HG02840 (cell line): ENCODE measurements at regions not wholly inside any gene's neighbourhood (a gene's known extent, or its start where the extent isn't known, plus 50 kb on each side); places are given as distances from the start of the nearest gene placed in this dataset.

Source experiments
- ATAC-seq: cut with Tn5 transposase; IDR thresholded peaks from one replicate; pipeline ENCODE4 v1.9.1; 2021; ENCODE audit warnings: mild to moderate bottlenecking, moderate library complexity, moderate number of reproducible peaks; ENCODE audit not compliant: unreplicated experiment, low FRiP score

DNA sequence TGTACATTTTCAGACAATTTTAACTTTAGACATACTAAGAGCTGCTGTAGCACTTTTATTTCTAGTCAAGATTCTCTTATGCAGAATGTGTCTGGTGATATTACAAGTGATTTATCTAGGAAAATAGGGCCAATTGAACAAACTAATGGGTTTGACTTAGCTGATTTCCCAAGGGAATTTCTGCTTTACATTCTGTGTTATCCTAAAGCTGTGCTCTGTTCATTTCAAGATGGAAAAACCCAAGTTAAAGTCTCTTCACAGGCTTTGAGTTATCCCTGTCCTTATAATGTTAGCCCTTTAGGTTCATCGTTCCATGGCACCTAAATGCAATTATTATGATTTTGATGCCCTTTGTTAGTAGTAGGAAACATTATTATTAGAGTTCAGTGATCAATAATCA lies 704.9 kb upstream of the CDH18 start:
- no peak for ATAC-seq

- ATAC-seq, result no peak
Observed at GRCh38 chr5:20683241-20683940, 695.4 kb upstream of the CDH18 start.

DNA sequence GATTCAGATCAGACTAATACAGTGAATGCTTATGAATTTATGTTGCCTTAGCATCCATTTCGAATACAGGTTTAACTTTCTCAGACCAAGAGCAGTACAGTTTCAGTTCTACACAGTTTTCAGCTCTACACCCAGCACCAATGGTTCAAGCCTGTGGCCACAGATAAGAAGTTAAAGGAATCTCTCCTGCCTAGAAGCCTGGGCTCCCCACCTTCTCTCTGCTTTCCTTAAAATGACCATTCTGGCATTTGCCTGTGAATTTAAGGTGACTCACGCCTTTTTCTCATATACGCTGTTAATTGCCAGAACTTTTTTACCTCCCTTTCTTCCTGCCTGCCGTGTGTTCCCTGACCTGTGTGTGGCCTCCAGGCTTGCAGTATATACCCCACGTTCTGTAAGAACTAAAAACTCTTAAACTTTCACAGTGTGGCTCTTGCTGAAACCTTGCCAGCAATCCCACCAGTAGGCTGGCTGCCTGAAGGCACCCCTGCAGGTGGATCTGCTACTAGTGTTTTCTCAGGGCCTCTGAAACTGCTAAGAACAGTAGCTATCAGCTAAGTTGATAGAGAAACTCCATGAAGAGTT lies 692.8 kb upstream of the CDH18 start:
- no peak for ATAC-seq

GRCh38 chr5:20678814-20679298 lies 690.9 kb upstream of the CDH18 start:
- no peak for ATAC-seq

GRCh38 chr5:20678386-20678785 lies 690.4 kb upstream of the CDH18 start:
- ATAC-seq, result no peak

- ATAC-seq, result no peak
Observed at GRCh38 chr5:20660588-20660987, 672.6 kb upstream of the CDH18 start.

DNA sequence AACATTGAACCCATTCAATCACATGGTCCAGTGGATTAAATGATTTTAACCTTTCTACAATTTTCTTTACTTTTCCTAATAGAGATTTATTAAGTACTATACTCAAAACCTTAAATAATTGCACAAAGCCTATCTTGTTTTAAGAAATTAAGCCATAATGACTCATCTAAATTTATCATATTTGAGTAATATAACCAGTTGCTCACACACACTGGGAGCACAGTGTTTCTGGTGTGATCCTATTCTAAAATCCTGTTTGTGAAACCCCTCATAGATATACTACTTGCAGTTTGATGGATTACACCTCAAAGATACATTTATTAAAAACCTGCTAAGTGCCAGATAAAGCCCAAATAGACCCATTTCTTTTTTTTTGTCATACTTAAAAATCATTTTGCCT lies 668.3 kb upstream of the CDH18 start:
- no peak for ATAC-seq

GRCh38 chr5:20655211-20655610 lies 667.2 kb upstream of the CDH18 start:
- no peak for ATAC-seq

DNA sequence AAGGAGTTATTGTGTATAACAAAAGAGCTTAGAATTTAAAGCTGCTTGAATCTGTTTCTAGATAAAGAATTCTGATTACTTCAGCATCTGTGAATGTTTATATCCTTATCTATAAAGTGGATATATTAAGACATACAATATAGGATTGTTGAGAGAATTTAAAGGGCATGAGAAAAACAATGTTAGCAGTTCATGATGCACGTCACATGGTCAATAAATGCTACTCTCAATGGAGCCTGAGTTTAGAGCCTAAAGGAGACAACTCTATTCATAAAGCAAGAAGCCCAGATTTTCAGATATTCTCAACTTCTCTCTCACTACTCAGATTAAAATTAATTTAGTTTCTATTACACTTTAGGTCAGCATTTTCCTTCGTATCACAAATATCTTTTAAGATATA lies 666.7 kb upstream of the CDH18 start:
- ATAC-seq, result no peak

DNA sequence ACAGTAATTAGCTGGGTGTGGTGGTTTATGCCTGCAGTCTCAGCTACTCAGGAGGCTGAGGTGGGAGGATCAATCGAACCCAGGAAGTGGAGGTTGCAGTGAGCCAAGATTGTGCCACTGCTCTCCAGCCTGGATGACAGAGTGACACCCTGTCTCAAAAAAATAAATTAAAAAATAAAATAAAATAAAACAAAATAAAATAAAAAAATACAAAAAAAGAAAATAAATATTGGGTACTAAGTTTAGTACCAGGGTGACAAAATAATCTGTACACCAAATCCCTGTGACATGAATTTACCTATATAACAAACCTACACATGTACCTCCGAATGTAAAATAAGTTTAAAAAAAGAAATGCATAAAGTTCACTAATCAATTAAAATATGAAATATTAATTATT lies 666.0 kb upstream of the CDH18 start:
- no peak for ATAC-seq

DNA sequence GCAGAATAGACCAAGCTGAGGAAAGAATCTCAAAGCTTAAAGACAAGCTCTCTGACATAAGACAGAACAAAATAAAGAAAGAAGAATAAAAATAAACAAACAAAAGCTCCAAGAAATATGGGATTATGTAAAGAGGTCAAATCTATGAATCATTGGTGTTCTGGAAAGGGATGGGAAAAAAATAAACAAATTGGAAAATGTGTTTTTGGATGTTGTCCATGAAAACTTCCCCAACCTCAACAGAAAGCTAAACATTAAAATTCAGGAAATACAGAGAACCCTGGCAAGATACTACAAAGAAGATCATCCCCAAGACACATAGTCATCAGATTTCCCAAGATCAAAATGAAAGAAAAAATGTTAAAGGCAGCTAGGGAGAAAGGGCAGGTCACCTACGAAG lies 662.0 kb upstream of the CDH18 start:
- ATAC-seq, result no peak

GRCh38 chr5:20648981-20649380 lies 661.0 kb upstream of the CDH18 start:
- ATAC-seq, result no peak

- no peak for ATAC-seq
Observed at GRCh38 chr5:20636686-20637085, 648.7 kb upstream of the CDH18 start.

DNA sequence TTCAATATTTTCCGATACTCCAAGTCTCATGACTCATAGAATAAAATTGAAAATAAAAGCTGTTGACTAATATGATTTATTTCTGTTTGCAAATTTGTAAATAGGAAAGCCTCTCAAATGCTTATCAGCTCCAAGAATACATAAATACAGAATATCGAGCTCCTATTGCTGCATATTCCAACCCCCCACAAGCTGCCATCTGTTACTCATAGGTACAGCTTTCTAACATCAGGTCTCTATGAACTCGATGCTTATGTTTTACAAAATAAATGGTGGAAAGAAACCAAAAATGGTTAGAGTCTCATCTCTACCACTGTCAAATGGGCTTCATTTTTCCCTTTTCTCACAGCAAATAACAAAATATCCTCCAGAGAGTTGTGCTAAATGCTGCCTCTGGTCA lies 631.6 kb upstream of the CDH18 start:
- no peak for ATAC-seq

GRCh38 chr5:20618340-20618739 lies 630.3 kb upstream of the CDH18 start:
- ATAC-seq, result no peak

GRCh38 chr5:20617841-20618240 lies 629.8 kb upstream of the CDH18 start:
- no peak for ATAC-seq

DNA sequence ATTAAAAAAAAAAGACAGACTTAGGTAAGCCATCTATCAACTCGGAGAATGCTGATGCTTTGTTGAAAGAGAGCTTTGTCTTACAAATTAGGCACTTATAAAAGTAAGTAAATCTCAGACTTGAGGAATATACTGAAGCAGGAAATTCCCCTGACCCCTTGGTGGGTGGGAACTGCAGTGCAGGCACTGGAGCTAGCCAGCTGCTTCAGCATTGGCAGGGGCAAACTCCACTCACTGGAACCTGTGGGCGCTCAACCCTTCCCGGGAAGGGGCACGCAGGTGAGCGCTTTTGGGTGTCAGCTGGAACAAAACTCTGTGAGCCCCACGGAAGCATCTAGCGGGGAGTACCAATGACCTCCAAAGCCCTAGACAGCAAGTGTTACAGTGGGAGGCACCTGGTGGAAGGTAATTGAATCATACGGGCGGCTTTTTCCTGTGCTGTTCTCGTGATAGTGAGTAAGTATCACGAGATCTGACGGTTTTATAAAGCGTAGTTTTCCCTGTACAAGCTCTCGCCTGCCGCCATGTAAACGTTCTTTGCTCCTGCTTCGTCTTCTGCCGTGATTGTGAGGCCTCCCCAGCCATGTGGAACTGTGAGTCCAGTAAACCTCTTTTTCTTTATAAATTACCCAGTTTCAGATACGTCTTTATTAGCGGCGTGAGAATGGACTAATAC lies 628.0 kb upstream of the CDH18 start:
- no peak for ATAC-seq

DNA sequence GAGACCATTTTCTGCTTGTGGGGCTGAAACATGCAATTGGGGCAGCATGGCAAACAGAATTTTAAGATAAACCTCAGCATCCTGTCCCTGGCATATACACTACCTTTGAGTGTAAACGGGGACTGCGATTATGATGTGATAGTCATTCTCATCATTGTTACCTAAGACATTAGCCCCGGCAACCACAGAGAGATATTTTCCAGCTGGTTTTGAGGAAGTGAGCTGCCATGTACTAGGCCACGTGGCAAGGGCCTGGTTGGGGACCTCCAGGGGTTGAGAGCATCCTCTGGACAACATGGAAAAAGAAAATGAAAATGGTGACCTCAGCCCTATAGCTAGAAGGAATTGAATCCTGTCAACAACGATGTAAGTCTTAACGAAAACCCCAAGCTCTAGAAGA lies 623.6 kb upstream of the CDH18 start:
- no peak for ATAC-seq

DNA sequence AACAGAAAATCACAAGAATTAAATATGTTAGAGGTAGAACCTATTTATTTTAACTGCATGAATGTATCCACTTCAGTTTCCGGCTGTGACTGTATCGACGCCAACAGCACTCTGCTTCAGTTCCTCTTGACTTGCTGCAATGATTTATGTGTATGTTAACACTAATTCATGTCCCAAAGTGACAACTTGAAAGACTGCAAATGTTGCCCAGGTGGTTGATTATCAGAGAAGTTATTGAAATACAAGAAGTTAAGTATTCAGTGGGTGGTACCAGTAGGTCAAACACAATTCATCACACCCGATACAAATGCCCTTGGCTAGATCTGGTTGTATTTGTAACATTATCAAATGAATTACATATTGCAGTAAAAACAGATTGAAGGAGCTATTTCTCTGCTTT lies 622.7 kb upstream of the CDH18 start:
- no peak for ATAC-seq

DNA sequence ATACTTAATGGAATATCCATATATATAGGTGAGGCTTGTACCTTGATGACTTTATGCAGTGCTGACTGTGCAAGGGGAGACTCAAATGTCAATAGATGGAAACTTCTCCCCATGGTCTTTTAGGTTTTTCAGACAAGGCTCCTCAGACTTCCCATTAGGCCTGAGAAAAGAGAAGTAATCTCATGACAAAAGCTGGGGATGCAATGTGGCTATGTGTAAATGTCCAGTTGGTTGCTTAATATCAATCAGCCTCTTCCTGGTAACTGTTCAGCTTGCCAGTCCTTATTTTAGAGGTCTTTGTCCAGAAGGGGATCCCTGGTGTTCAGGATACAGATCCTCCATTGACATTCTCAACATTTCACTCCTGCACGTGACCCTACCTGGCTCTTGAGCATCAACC lies 621.1 kb upstream of the CDH18 start:
- no peak for ATAC-seq

- no peak for ATAC-seq
Observed at GRCh38 chr5:20608567-20608966, 620.6 kb upstream of the CDH18 start.
